ENCODE measurements at regions not wholly inside any gene's neighbourhood (a gene's known extent, or its start where the extent isn't known, plus 50 kb on each side); places are given as distances from the start of the nearest gene placed in this dataset.
"Not testable (repeated sequence)": the region's sequence is repeated elsewhere in the genome, so short reads cannot be mapped to it uniquely, and the experiment has no call there.

DNA sequence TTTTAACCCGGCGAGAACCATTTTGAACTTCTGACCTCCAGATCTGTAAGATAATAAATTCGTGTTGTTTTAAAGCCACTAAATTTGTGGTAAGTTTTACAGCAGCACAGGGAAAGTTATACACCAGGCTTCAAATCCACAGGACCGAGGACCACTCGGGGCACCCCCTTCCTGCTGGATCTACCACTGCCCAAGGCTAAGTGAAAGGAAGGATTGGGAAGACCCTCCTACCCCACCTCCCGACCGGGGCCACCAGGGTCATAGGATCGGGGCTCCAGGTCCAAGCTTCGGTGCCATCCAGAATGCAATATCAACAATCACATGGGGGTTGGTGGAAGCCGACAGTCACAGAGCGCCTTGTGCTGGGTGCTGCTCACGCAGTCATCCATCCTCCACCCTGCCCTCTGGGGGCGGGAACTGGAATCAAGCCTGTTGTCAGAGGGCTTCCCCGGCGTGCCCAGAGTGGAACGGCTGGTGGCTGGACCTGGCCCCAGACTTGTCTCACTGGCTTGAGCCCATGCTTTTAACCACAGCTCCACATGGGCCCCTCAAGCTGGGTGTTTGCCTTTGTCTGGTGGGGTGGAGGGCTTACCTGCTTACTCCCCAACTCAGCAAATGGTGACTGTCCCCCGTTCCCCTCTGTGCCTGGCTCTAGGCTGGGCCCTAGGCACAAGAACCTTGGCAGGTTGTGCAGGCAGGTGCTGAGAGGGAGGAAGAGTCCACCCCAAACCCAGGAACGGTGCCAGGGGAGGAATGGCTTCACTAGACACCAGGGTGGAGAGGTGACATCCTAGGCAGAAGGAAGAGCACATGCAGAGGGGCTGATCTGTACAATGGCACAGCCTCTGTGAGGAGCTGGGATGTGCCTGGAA is 180.3 kb upstream of the RTL1 start:
- DNase-seq = no peak

DNA sequence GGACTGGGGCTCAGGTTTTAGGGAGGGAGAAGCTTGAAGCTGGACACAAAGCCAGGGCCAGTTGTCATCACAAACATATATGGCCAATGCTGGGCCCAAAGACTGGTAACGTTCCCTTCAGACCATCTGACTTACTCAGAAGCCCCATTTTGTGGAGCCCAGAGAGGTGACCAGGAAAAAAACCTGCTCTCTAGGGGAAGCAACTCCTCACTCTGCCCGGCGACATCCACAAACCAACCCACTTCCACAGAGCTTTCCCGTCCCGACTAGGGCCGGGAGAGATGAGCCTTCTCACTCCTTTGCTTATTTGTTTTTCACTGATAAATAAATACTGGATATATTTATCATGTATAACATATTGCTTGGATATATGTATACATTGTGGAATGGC is 180.9 kb upstream of the RTL1 start:
- DNase-seq = no peak

DNA sequence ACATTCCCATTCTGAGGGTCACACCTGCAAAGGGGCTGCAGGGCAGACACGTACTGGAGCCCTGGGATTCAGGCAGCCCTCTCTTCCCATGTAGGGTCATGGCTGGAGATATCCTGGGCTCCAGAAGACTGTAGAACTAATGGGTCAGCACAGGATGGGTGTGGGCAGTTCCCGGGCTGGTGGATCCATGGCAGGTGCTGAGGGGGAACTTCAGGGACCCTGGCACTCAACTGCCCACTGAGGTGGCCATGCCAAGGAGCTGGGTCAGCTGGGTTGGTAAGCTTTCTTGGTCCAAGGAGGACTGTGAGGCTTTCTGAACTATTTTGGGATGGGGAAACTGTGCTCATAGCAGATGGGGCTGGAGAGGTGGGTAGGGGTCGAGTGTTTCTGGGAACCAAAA is 183.4 kb upstream of the RTL1 start:
- DNase-seq = no peak

- DNase-seq = no peak
Observed at GRCh38 chr14:101087614-101088394, 184.3 kb upstream of the RTL1 start.

DNA sequence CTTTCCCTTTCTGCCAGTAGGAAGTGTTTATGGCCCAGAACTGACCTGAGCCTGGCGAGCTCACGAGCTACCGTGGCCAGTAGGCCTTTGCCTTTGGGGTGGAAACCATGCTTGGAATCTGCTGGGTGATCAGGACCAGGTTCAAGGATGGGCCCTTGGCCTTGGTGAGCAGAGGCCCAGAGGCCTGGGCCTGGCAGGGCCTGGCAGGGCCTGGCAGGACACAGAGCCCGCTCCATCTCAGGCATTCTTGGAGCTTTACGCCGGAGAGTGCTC is 184.8 kb upstream of the RTL1 start:
- no peak for DNase-seq

GRCh38 chr14:101088714-101089113 is 185.2 kb upstream of the RTL1 start:
- DNase-seq = no peak

- not testable (repeated sequence) for DNase-seq
Observed at GRCh38 chr14:101090478-101090877, 187.0 kb upstream of the RTL1 start.

GRCh38 chr14:101090976-101091375 is 187.5 kb upstream of the RTL1 start:
- DNase-seq = no peak

GRCh38 chr14:101094916-101095315 is 191.4 kb upstream of the RTL1 start:
- DNase-seq = not testable (repeated sequence)

- DNase-seq = no peak
Observed at GRCh38 chr14:101096551-101096950, 193.0 kb upstream of the RTL1 start.

DNA sequence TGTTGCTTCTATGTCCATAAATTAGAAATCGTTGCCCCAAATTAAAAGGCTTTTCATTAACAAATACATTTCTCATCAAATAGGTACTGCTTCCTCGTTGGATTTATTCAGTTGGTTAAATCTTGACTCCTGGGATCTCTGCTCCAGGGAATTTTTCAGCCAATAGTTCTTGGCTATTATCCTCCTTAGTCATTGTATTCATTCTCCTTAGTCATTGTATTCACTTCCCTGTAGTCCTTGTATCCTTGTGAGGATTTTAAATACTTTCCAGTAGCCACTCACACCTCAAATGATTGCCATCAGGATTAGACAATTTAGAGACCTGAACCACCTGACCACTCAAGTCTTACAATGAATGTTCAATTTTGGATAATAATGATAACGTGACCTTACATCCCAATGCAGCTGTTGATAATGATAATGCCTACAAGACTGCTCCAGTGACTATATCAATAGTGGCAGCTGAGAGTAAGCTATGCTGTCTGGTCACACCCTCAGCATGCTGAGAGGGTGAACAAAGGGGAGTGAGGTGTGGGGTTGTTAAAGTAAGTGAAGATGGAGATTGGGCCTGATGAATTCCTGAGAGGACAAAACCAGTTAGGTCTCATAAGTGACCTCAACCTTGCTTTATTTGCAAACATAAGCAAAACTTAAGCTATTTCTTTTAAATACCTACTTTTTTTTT is 193.7 kb upstream of the RTL1 start:
- no peak for DNase-seq

DNA sequence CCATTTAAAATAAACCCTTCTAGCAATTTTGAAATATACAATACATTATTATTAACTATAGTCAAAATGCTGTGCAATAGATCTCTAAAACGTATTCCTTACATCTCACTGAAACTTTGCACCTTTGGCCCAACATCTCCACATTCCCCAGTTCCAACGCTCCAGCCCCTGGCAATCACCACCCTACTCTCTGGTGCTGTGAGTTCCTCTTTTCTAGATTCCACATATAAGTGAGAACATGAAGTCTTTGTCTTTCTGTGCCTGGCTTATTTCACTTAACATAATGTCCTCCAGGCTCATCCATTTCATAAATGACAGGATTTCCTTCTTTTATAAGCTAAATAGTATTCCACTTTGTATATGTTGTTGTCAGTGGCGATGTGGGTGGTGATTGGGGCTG is 194.7 kb upstream of the RTL1 start:
- no peak for DNase-seq

DNA sequence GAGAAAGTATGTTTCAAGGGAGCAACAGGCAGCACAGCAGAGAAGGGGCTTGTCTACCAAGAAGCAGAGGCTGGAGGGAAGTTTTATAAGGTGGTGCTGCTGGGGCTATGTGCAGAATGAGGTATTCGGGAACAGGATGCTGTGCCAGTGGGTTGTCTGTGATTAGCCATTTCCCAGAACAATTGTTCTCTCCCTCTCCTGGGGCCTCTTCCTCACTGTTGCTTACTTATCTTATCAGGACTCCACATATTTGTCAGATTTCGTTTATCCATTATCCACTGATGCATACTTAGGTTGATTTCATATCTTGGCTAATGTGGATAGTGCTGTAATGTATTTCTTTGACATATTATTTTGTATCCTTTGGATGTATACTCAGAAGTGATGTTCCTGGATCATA is 195.1 kb upstream of the RTL1 start:
- no peak for DNase-seq

- no peak for DNase-seq
Observed at GRCh38 chr14:101101456-101102056, 198.0 kb upstream of the RTL1 start.

- no peak for DNase-seq
Observed at GRCh38 chr14:101102875-101103274, 199.4 kb upstream of the RTL1 start.

GRCh38 chr14:101103321-101103901 is 199.9 kb upstream of the RTL1 start:
- no peak for DNase-seq

DNA sequence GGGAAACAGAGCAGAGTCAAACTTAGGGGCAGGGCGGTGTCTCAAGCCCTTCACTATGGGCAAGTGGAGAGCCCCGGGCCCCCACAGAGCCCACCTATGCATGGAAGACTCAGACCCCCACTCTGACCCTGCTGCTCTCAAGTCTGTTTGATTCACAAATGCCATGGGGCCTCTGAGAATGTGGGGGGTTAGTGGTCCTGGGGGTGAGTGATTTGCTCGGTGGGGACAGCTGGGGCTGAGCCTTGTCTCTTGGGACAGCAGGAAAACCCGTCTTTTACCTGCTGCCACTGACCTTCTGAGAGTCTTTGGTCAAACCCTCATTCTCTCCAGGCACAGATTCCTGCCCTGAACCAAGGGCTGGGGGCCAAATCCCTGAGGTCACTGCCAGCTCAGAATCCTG is 201.0 kb upstream of the RTL1 start:
- no peak for DNase-seq

DNA sequence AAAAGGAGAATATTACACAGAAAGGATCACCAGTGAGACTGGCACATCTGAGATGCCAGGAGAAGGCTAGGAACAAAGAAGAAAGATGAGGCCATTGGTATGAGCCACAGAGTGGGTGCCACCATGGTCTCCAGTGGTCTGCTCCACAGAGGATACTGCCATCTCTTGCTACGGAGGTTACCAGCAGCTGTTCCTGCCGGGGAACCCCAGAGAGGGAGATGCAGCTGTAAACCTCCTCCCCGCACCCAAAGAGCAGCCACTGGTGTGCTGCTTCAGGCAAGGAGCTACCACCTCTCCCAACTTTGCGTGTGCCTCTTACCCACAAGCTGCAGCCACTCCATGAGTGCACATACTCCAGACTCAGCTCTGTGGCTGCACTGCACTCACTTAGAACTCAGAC is 201.5 kb upstream of the RTL1 start:
- DNase-seq = no peak

DNA sequence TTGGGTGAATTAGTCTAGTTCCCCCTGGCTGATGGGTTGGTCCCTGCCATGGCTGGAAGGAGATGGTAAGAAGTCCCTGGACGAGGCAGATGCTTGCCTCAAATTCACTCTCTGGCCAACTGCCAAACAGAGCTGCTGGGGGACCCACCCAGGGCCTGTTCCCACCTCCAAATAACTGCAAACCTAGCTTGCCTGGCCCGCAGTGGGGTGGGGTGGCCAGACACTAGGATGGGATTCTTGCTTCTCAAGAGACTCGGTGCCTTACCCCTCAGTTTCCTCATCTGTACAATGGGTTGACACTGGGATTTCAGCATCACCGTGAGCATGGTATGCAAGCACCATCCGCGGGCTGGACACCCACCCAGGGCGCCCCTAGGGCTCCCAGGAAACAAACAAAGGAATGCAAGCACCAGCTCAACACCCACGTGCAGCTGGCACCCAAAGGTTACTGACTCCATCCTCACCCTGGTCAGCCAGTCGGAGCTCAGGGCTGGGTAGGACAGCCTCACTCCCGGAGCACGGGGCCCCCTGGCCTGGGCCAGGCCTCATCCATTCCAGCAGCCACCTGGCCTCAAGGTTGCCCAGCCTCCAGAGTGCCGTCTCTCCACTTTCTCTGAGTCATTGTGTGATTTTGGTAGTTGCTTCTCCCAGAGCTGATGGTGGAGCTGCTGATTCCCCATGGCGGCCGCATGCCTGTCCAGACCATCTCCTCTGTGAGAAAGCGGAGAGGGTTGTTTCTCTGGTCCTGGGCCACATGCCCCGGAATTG is 205.2 kb upstream of the RTL1 start:
- no peak for DNase-seq

DNA sequence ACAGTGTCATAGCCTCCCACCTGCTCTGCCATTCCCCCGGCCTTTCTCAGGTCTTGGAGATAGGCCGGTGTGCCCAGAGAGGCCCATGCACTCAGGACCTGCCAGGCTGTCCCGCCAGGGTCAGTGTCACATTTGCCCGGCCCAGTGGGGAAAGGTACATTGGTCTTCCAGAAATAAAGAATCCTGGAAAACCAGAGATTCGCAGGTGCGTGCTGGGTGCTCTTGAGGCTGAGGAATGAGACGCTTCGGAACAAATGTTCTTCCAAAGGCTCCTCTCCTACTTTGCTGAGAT is 205.8 kb upstream of the RTL1 start:
- DNase-seq = no peak

- no peak for DNase-seq
Observed at GRCh38 chr14:101109981-101110728, 206.6 kb upstream of the RTL1 start.
